B cell (primary cell): ENCODE measurements at regions not wholly inside any gene's neighbourhood (a gene's known extent, or its start where the extent isn't known, plus 50 kb on each side); places are given as distances from the start of the nearest gene placed in this dataset.

Experiments
- ATAC-seq: fragments of 200-7000 bp; cut with Tn5 transposase; one replicate; pipeline ENCODE4 v1.10.0; 2021; ENCODE audit warnings: low read depth, mild to moderate bottlenecking, moderate number of reproducible peaks, moderate library complexity
- CTCF ChIA-PET: fragments of 350-600 bp; sonication (Branson Sonifier 250); formaldehyde crosslinking; loops from one replicate; lab custom pipeline; 2021; ENCODE audit warnings: antibody characterized with exemption, inconsistent platforms; lab: Charles Lee
- POLR2A ChIA-PET: fragments of 350-600 bp; sonication (Branson Sonifier 250); formaldehyde crosslinking; loops from one replicate; lab custom pipeline; 2021; ENCODE audit warnings: antibody characterized with exemption; lab: Charles Lee
- DNase-seq: peaks from one replicate; pipeline ENCODE4 v3.0.0; 2013
- H2AFZ ChIP-seq: 2 replicates; pipeline ENCODE4 v1.6.1; 2012; ENCODE audit warnings: mild to moderate bottlenecking, low read depth, low read length; ENCODE audit not compliant: insufficient read depth, poor library complexity, severe bottlenecking
- H3K27ac ChIP-seq, 2 donors: 1 replicate in 1 of 2; 2 replicates in 1 of 2; pipeline ENCODE4 v1.5.1; 2012 to 2013; ENCODE audit warnings: low read length in 2 of 2, mild to moderate bottlenecking in 2 of 2, moderate library complexity in 1 of 2
- H3K27me3 ChIP-seq, 4 experiments: fragments of 200-600 bp in 1 of 4; sonication (generic) in 1 of 4; replicated peaks in 1 of 4; 1 replicate in 2 of 4; 2 replicates in 2 of 4; pipeline versions ENCODE4 v1.6.1 to v1.7.0; 2013 to 2016; ENCODE audit warnings: low read length in 3 of 4, mild to moderate bottlenecking in 2 of 4, mixed read lengths in 1 of 4, moderate library complexity in 1 of 4; ENCODE audit not compliant: insufficient read depth in 4 of 4, control insufficient read depth in 3 of 4; ENCODE audit errors: control extremely low read depth in 1 of 4
- H3K36me3 ChIP-seq, 2 experiments: replicated peaks in 1 of 2; 1 replicate in 1 of 2; 2 replicates in 1 of 2; pipeline versions ENCODE4 v1.6.1 to v1.7.1; 2013; ENCODE audit warnings: low read length in 1 of 2; ENCODE audit not compliant: insufficient read depth in 2 of 2, control insufficient read depth in 1 of 2; ENCODE audit errors: control extremely low read depth in 1 of 2, extremely low read depth in 1 of 2
- H3K4me1 ChIP-seq, 2 donors: fragments of 200-600 bp in 1 of 2; sonication (generic) in 1 of 2; 1 replicate in 1 of 2; 2 replicates in 1 of 2; pipeline versions ENCODE4 v1.5.1 to v1.6.1; 2013 to 2017; ENCODE audit warnings: low read length in 2 of 2; ENCODE audit not compliant: control insufficient read depth in 2 of 2, insufficient read depth in 2 of 2
- H3K4me2 ChIP-seq: replicated peaks from 2 replicates; pipeline ENCODE3; 2012; ENCODE audit warnings: mild to moderate bottlenecking, low read depth, low read length; ENCODE audit not compliant: poor library complexity, severe bottlenecking
- H3K4me3 ChIP-seq, 5 experiments: fragments of 200-600 bp in 1 of 5; sonication (generic) in 1 of 5; 1 replicate in 3 of 5; 2 replicates in 2 of 5; pipeline versions ENCODE4 v1.5.1 to v1.7.0; 2011 to 2016; ENCODE audit warnings: low read length in 4 of 5, mild to moderate bottlenecking in 4 of 5, low read depth in 2 of 5, control low read depth in 1 of 5, moderate library complexity in 1 of 5; ENCODE audit not compliant: insufficient read depth in 1 of 5; ENCODE audit errors: control extremely low read depth in 1 of 5, extremely low read depth in 1 of 5
- H3K79me2 ChIP-seq: fragments of 200-600 bp; sonication (generic); one replicate; pipeline ENCODE4 v1.6.0; 2016; ENCODE audit warnings: low read length; ENCODE audit not compliant: control insufficient read depth, insufficient read depth
- H3K9ac ChIP-seq: fragments of 200-600 bp; sonication (generic); 2 replicates; pipeline ENCODE4 v1.6.1; 2017; ENCODE audit warnings: mild to moderate bottlenecking, low read length, moderate library complexity
- H3K9me3 ChIP-seq, 3 donors: one replicate each; pipeline versions ENCODE4 v1.6.1 to v1.7.1; 2013; ENCODE audit warnings: low read length in 2 of 3; ENCODE audit not compliant: control insufficient read depth in 2 of 3, insufficient read depth in 1 of 3; ENCODE audit errors: control extremely low read depth in 1 of 3
- H4K20me1 ChIP-seq: 2 replicates; pipeline ENCODE4 v1.6.0; 2012; ENCODE audit warnings: mild to moderate bottlenecking, low read length; ENCODE audit not compliant: insufficient read depth, control insufficient read depth, poor library complexity, severe bottlenecking
- H3K27ac Mint-ChIP-seq: one replicate; pipeline ENCODE4 v1.8.0; 2021; ENCODE audit warnings: mixed read lengths
- H3K27me3 Mint-ChIP-seq: one replicate; pipeline ENCODE4 v1.8.0; 2021; ENCODE audit warnings: mixed read lengths
- H3K4me1 Mint-ChIP-seq: one replicate; pipeline ENCODE4 v1.8.0; 2021; ENCODE audit warnings: mixed read lengths
- H3K4me3 Mint-ChIP-seq: one replicate; pipeline ENCODE4 v1.8.0; 2021; ENCODE audit warnings: mixed read lengths
- H3K9me3 Mint-ChIP-seq: one replicate; pipeline ENCODE4 v1.8.0; 2022; ENCODE audit warnings: mixed read lengths; ENCODE audit not compliant: insufficient read depth
- EZH2 ChIP-seq: IDR thresholded peaks from 2 replicates; pipeline ENCODE4 v1.6.1; 2012; ENCODE audit warnings: borderline replicate concordance, low read depth, mild to moderate bottlenecking, moderate library complexity, low read length; ENCODE audit not compliant: insufficient read depth, poor library complexity, severe bottlenecking
- WGBS: methylation state at CpG from one replicate; pipeline ENCODE4 v1.1.5; 2013; ENCODE audit warnings: missing lambda C conversion rate; ENCODE audit not compliant: insufficient coverage; 5-methylcytosine and 5-hydroxymethylcytosine counted together
- intact Hi-C: fragments of 100-400 bp; cut with micrococcal nuclease; formaldehyde crosslinking; loops from one replicate; pipeline ENCODE4 v1.10.0; 2022
- TF ChIP-seq, protein P1 (sequence below): fragments of 200-600 bp; IDR thresholded peaks from one replicate; pipeline ENCODE4 v1.8.0; 2022; ENCODE audit warnings: antibody characterized with exemption, mild to moderate bottlenecking

DNA sequence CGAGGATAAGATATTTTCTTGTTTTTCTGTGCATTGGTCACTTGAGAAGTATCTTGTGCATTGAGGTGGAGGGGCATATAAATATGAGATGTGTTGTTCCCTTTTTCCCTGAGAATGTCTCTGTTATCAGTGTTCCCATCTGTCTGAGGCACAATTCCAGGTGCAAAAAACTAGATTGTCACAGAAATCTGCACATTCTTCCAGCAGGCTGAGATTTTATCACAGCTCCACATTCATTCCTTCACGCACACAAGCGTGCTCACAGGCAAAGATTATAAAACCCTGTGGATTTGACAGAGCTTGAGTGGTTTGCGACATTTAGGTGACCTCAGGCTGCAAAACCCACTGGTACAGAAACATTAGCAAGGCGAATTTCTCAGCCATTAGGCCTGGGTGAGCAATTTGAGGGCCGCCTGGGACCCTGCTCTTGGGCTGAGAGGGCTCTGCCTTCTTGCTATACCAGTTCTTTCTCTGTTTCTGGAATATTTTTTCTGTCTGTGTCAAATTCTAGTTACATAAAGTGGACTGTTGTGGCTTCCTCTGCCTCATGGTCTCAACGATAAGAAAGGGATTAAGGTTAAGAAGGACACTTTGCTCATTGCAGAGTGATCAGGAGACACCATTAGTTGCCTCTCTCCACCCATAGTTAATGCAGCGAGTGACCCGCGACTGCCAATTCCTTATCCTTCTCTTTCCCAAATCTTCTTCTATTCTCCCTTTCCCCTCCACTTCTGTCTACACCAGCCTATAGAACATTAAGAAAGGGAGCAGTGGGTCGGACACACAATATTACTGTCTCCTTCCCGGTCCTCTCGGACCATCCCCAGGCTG lies 86.7 kb upstream of the C1QTNF7 start:
- CTCF ChIA-PET, result interaction anchor here (0.6 kb wide), 1 partner anchor 1116 kb away, joined by 4 read pairs; no protein-coding TSS in a partner anchor
- H2AFZ ChIP-seq, result no peak overlapping the region
- Mint-ChIP-seq H3K9me3 (no peaks in the 10 kb centered on the region), H3K27me3 (peaks cover 4% of the 10 kb centered on the region), H3K4me1 (peaks cover 20% of the 10 kb centered on the region), H3K27ac (no peak overlapping the region), H3K4me3 (no peak overlapping the region)
- DNase-seq, result no peak
- H3K4me2 ChIP-seq, result no peak overlapping the region
- H3K4me1 ChIP-seq, result peaks cover 16 to 18% of the 10 kb centered on the region in 2 donors
- TF ChIP-seq, protein P1, sequence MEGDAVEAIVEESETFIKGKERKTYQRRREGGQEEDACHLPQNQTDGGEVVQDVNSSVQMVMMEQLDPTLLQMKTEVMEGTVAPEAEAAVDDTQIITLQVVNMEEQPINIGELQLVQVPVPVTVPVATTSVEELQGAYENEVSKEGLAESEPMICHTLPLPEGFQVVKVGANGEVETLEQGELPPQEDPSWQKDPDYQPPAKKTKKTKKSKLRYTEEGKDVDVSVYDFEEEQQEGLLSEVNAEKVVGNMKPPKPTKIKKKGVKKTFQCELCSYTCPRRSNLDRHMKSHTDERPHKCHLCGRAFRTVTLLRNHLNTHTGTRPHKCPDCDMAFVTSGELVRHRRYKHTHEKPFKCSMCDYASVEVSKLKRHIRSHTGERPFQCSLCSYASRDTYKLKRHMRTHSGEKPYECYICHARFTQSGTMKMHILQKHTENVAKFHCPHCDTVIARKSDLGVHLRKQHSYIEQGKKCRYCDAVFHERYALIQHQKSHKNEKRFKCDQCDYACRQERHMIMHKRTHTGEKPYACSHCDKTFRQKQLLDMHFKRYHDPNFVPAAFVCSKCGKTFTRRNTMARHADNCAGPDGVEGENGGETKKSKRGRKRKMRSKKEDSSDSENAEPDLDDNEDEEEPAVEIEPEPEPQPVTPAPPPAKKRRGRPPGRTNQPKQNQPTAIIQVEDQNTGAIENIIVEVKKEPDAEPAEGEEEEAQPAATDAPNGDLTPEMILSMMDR, result no peak
- TF ChIP-seq EZH2, result no peak
- 85% methylated on average over 7 of the region's 13 CpGs for WGBS
- no peak overlapping the region for H3K9ac ChIP-seq
- peaks cover 0 to 15% (median 1%) of the 10 kb centered on the region in 3 donors for H3K9me3 ChIP-seq
- ATAC-seq, result no peak
- no peaks in the 10 kb centered on the region for H3K27me3 ChIP-seq
- no peak overlapping the region for H3K27ac ChIP-seq
- no peaks in the 10 kb centered on the region for H3K79me2 ChIP-seq
- POLR2A ChIA-PET, result no interaction called here
- no peaks in the 10 kb centered on the region for H4K20me1 ChIP-seq
- intact Hi-C loops, result no loop called here
- no peak overlapping the region for H3K4me3 ChIP-seq
- H3K36me3 ChIP-seq, result no peaks in the 10 kb centered on the region

DNA sequence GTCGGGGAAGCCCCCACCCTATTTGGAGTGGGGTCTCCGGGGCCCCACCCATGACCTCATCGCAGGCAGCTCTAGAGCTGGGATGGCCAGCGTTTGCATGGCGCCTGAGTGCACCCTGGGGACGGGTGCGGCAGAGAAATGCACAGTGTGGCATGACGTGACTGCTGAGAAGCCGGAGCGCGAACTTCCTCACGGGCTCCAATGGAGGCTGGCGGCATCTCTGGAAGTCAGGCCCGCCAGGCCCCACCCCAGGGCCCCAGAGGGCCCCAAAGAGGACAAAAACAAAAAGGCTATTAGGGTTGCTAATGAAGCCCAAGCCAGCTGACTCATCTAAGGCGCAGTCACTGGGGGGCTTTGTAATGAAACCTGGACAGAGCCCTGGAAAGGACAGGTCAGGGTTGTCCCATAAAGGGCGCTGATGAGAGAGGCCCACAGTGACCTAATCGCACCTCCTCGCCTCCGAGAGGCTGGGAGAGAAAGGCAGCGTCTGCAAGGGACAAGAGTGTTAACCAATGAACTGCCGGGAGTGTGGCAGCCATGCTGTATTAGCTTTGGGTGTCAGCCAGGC lies 86.0 kb upstream of the C1QTNF7 start:
- intact Hi-C loops, result no loop called here
- Histone ChIP-seq H3K27me3 (no peaks in the 10 kb centered on the region), H3K4me3 (no peak overlapping the region), H3K9me3 (peaks cover 0 to 10% (median 1%) of the 10 kb centered on the region in 3 donors), H3K27ac (no peak overlapping the region), H3K4me1 (peaks cover 16% of the 10 kb centered on the region in 2 donors), H4K20me1 (no peaks in the 10 kb centered on the region), H3K9ac (no peak overlapping the region), H2AFZ (no peak overlapping the region), H3K79me2 (no peaks in the 10 kb centered on the region), H3K4me2 (no peak overlapping the region), H3K36me3 (no peaks in the 10 kb centered on the region)
- WGBS, result 93% methylated on average over 21 of the region's 21 CpGs
- Mint-ChIP-seq H3K9me3 (no peaks in the 10 kb centered on the region), H3K27ac (no peak overlapping the region), H3K4me3 (no peak overlapping the region), H3K27me3 (peaks cover 7% of the 10 kb centered on the region), H3K4me1 (peaks cover 19% of the 10 kb centered on the region)
- POLR2A ChIA-PET, result no interaction called here
- no peak for TF ChIP-seq EZH2
- TF ChIP-seq, protein P1, result no peak
- CTCF ChIA-PET, result interaction anchor here (0.6 kb wide), 1 partner anchor 1116 kb away, joined by 4 read pairs; no protein-coding TSS in a partner anchor
- no peak for ATAC-seq
- DNase-seq, result no peak
